Neural crest cell (in vitro differentiated cells): ENCODE measurements at regions not wholly inside any gene's neighbourhood (a gene's known extent, or its start where the extent isn't known, plus 50 kb on each side); places are given as distances from the start of the nearest gene placed in this dataset.
"Not testable (repeated sequence)": the region's sequence is repeated elsewhere in the genome, so short reads cannot be mapped to it uniquely, and the experiment has no call there.

ENCODE experiments used
- DNase-seq: peaks from one replicate; pipeline ENCODE4 v3.0.0; 2021; ENCODE audit warnings: low read depth, mixed read lengths, low spot score
- H3K27ac Mint-ChIP-seq: one replicate; pipeline ENCODE4 v1.8.0; 2021; ENCODE audit warnings: mild to moderate bottlenecking, mixed read lengths; ENCODE audit not compliant: unreplicated experiment
- H3K27me3 Mint-ChIP-seq: 2 replicates; pipeline ENCODE4 v1.8.0; 2021; ENCODE audit warnings: low read depth, mild to moderate bottlenecking, mixed read lengths
- H3K36me3 Mint-ChIP-seq: 2 replicates; pipeline ENCODE4 v1.8.0; 2021; ENCODE audit warnings: low read depth, mild to moderate bottlenecking, mixed read lengths
- H3K4me1 Mint-ChIP-seq: 2 replicates; pipeline ENCODE4 v1.8.0; 2021; ENCODE audit warnings: mixed read lengths
- H3K4me3 Mint-ChIP-seq: one replicate; pipeline ENCODE4 v1.8.0; 2021; ENCODE audit warnings: mild to moderate bottlenecking, mixed read lengths
- H3K9me3 Mint-ChIP-seq: 2 replicates; pipeline ENCODE4 v1.8.0; 2021; ENCODE audit warnings: mixed read lengths
- TF ChIP-seq, protein P1 (sequence below): fragments of 200-600 bp; sonication (generic); conservative IDR thresholded peaks from 2 replicates; pipeline ENCODE4 v1.5.0; 2021; ENCODE audit warnings: antibody characterized with exemption, mild to moderate bottlenecking

DNA sequence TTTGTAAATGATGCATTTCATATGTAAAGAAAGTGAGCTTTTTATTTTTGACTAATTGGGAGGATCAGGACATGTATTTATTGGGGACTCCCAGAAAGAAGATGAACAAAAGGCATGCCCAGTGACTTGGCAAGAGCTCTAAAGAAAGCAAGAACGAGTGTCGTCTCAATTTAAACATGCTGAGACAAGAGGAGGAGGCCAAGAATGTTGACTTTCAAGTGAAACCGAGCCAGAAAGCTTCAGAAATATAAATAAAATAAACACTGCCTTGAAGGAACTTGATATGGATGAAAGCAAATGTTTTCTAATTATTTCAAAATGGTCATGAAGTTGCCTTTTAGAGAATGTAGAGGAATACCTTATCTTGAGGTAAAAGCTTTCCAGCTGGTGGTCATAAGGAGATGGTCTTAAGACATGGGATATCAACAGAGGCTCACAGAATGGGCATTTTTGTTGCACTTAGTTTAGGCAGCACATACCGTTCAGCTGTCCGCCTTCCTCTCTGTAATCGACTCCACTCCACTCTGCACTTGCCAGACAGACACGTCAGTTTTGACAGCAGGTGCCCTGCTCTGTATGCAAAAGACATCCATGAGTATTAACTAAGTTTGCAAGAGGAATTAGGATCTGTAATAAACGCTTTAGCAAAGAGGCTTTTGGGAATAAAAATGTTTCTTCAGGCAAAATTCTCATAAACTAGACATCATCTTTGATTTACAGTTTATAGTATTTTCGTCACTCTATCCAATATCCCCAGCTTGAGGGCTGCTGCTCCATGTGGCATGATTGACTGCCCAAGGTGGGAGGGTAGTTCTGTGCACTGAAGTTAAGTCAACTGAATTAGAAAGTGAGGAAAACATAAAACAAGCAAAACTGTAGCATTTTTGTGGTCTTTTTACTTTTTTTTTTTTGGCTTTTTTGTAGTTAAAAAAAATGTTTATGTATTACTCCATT, 613.1 kb downstream of the PKHD1 start:
- no peak overlapping the region for H3K27ac Mint-ChIP-seq
- peaks cover 56% of the 10 kb centered on the region for H3K27me3 Mint-ChIP-seq
- DNase-seq = no peak
- TF ChIP-seq, protein P1, sequence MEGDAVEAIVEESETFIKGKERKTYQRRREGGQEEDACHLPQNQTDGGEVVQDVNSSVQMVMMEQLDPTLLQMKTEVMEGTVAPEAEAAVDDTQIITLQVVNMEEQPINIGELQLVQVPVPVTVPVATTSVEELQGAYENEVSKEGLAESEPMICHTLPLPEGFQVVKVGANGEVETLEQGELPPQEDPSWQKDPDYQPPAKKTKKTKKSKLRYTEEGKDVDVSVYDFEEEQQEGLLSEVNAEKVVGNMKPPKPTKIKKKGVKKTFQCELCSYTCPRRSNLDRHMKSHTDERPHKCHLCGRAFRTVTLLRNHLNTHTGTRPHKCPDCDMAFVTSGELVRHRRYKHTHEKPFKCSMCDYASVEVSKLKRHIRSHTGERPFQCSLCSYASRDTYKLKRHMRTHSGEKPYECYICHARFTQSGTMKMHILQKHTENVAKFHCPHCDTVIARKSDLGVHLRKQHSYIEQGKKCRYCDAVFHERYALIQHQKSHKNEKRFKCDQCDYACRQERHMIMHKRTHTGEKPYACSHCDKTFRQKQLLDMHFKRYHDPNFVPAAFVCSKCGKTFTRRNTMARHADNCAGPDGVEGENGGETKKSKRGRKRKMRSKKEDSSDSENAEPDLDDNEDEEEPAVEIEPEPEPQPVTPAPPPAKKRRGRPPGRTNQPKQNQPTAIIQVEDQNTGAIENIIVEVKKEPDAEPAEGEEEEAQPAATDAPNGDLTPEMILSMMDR = no peak
- peaks cover 2% of the 10 kb centered on the region for H3K36me3 Mint-ChIP-seq
- no peak overlapping the region for H3K4me3 Mint-ChIP-seq
- H3K9me3 Mint-ChIP-seq = no peaks in the 10 kb centered on the region
- peaks cover 21% of the 10 kb centered on the region for H3K4me1 Mint-ChIP-seq

DNA sequence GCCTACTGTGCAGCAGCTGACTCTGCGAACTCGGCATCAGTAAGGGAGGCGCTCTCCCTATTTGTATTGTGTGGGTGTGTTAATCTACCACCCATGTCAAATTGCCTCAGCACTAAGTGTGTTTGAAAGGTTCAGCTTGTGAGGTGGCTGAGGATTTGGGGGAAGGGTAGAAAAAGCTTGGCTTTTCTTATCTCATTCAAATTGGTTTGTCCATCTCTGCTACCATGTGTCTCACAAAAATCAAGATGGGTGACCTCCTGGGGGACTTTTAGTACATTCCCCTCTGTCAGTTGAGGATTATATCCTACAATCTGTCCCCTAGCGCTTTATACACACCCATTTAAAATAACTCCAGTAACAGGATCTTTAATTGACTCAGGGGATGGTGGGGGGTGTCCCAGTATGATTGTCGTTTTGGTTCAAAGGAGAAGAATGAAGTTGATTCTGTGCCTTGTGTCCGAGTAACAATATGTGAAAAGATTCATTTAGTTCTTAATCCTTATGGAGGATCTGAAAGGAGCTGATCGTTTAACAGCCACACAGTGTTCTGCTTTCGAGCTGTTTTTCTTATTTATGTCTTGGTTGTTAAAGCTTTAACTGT, 609.6 kb downstream of the PKHD1 start:
- Mint-ChIP-seq H3K27me3 (peaks cover 38% of the 10 kb centered on the region), H3K36me3 (peaks cover 6% of the 10 kb centered on the region), H3K4me1 (peaks cover 21% of the 10 kb centered on the region), H3K9me3 (no peaks in the 10 kb centered on the region), H3K27ac (peak overlapping the region; percentile 64), H3K4me3 (no peak overlapping the region)
- TF ChIP-seq, protein P1 = no peak
- DNase-seq = no peak

DNA sequence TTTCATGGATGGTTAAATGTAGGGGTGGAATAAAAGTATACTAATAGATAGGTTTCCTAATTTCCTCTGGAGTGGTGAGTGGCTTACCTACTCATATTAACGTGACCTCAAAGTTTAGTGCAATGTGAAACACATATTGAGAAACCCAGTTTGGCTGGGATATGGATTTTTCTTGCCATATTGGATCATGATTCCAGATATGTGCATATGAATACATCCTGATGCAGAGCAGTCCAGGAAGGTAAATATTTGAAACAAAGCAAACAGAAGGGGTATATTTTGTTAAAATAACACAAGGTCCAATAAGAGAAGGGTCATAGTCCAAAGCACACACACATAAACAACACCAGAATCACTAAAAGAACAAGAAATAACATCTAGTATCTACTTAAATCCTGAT, 608.1 kb downstream of the PKHD1 start:
- Mint-ChIP-seq H3K4me1 (peaks cover 21% of the 10 kb centered on the region), H3K36me3 (peaks cover 12% of the 10 kb centered on the region), H3K9me3 (peaks cover 4% of the 10 kb centered on the region), H3K27me3 (peaks cover 25% of the 10 kb centered on the region), H3K4me3 (no peak overlapping the region), H3K27ac (no peak overlapping the region)
- TF ChIP-seq, protein P1 = no peak
- DNase-seq = no peak

DNA sequence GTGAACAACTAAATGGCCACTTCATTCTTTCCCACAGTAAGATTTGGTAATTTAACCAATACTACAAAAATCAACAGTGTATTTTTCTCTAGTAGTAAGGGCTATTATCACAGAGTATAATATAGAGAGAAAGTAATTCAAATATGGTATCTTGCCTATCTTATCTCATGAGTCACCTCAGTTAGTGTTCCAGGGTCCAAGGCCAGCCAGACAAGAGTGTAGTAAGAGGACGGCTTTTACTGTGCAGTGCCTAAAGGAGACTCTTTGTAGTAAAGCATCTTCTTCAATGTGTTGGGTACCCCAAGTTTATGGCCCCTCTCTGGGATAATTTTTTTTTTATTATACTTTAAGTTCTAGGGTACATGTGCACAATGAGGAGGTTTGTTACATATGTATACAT, 607.4 kb downstream of the PKHD1 start:
- Mint-ChIP-seq H3K4me3 (no peak overlapping the region), H3K36me3 (peaks cover 15% of the 10 kb centered on the region), H3K27me3 (peaks cover 17% of the 10 kb centered on the region), H3K27ac (no peak overlapping the region), H3K4me1 (peaks cover 21% of the 10 kb centered on the region), H3K9me3 (peaks cover 6% of the 10 kb centered on the region)
- DNase-seq = no peak
- TF ChIP-seq, protein P1 = no peak

DNA sequence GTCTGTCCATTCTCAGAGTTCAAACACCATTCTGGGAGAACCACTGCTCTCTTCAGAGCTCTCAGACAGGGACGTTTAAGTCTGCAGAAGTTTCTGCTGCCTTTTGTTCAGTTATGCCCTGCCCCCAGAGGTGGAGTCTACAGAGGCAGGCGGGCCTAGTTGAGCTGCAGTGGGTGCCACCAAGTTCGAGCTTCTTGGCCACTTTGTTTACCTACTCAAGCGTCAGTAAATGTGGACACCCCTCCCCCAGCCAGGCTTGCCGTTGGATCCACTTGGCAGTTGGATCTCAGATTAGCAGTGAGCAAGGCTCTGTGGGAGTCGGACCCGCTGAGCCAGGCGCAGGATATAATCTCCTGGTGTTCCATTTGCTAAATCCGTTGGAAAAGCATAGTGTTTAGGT, 601.5 kb downstream of the PKHD1 start:
- peaks cover 26% of the 10 kb centered on the region for H3K36me3 Mint-ChIP-seq
- not testable (repeated sequence) for H3K4me3 Mint-ChIP-seq, H3K27ac Mint-ChIP-seq, DNase-seq, H3K27me3 Mint-ChIP-seq
- H3K9me3 Mint-ChIP-seq = peaks cover 12% of the 10 kb centered on the region
- H3K4me1 Mint-ChIP-seq = peaks cover 19% of the 10 kb centered on the region

DNA sequence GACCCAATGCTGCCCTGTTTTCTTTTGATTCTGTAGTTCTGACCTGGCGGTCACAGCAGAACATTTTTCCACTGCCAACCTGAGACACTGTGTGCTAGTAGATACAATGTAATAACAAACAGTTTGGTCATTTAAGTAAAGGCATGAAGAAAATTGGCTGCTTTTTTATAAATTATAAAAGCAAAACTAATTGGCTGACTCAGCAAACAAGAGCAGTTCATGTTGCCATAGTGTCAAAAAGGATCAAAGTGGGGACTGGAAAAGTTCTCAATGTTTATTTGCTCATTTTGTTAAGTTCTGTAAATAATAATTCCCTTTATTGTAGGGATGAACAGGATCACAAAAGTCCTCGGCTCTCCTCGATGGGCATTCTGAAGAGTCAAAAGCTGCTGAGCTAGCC, 599.5 kb downstream of the PKHD1 start:
- Mint-ChIP-seq H3K4me1 (peaks cover 19% of the 10 kb centered on the region), H3K4me3 (no peak overlapping the region), H3K9me3 (peaks cover 12% of the 10 kb centered on the region), H3K36me3 (peaks cover 22% of the 10 kb centered on the region), H3K27ac (no peak overlapping the region), H3K27me3 (no peaks in the 10 kb centered on the region)
- TF ChIP-seq, protein P1 = no peak
- DNase-seq = no peak
